Neural progenitor cell (in vitro differentiated cells): ENCODE measurements at regions not wholly inside any gene's neighbourhood (a gene's known extent, or its start where the extent isn't known, plus 50 kb on each side); places are given as distances from the start of the nearest gene placed in this dataset.
"Not testable (repeated sequence)": the region's sequence is repeated elsewhere in the genome, so short reads cannot be mapped to it uniquely, and the experiment has no call there.

Source experiments
- EZH2 ChIP-seq: fragments of 200-600 bp; sonication (generic); IDR thresholded peaks from 2 replicates; pipeline ENCODE4 v1.6.1; 2017; ENCODE audit warnings: antibody characterized with exemption, mild to moderate bottlenecking, moderate library complexity
- EZH2phosphoT487 ChIP-seq: fragments of 200-600 bp; sonication (generic); IDR thresholded peaks from 2 replicates; pipeline ENCODE4 v1.6.1; 2017; ENCODE audit warnings: antibody characterized with exemption
- TF ChIP-seq, protein P1 (sequence below): fragments of 200-600 bp; sonication (generic); IDR thresholded peaks from 2 replicates; pipeline ENCODE4 v1.5.1; 2017; ENCODE audit warnings: antibody characterized with exemption, mild to moderate bottlenecking

DNA sequence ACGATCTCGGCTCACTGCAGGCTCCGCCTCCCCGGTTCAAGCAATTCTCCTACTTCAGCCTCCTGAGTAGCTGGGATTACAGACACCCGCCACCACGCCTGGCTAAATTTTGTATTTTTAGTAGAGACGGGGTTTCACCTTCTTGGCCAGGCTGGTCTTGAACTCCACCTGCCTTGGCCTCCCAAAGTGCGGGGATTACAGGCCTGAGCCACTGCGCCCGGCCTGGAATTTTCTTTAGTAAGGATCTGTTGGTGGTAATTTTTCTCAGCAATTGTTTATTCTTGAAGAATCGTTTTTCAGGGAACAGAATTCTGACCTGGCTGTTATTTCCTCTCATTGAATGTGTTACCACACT lies 93.0 kb downstream of the ZNF783 start:
- TF ChIP-seq, protein P1, sequence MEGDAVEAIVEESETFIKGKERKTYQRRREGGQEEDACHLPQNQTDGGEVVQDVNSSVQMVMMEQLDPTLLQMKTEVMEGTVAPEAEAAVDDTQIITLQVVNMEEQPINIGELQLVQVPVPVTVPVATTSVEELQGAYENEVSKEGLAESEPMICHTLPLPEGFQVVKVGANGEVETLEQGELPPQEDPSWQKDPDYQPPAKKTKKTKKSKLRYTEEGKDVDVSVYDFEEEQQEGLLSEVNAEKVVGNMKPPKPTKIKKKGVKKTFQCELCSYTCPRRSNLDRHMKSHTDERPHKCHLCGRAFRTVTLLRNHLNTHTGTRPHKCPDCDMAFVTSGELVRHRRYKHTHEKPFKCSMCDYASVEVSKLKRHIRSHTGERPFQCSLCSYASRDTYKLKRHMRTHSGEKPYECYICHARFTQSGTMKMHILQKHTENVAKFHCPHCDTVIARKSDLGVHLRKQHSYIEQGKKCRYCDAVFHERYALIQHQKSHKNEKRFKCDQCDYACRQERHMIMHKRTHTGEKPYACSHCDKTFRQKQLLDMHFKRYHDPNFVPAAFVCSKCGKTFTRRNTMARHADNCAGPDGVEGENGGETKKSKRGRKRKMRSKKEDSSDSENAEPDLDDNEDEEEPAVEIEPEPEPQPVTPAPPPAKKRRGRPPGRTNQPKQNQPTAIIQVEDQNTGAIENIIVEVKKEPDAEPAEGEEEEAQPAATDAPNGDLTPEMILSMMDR: not testable (repeated sequence)
- not testable (repeated sequence) for TF ChIP-seq EZH2, EZH2phosphoT487
